ENCODE measurements at regions not wholly inside any gene's neighbourhood (a gene's known extent, or its start where the extent isn't known, plus 50 kb on each side); places are given as distances from the start of the nearest gene placed in this dataset.

GRCh38 chr15:94107652-94108051 lies 123.7 kb upstream of the MCTP2 start:
- ChIA-PET CTCF (interaction anchor here (3.2 kb wide), 1 partner anchor 12 kb away, joined by 22 read pairs; no protein-coding TSS in a partner anchor), POLR2A (no interaction called here)
- no peaks in the 10 kb centered on the region for H4K20me1 ChIP-seq (ENCODE audit: insufficient read depth)
- no peak overlapping the region for H3K4me3 ChIP-seq (ENCODE audit: low read depth in 2 of 2, low read length in 1 of 2)
- no peak for TF ChIP-seq RCOR1 (IDR thresholded peaks at IDR 0.05; ENCODE audit: low read length)
- no peak for TF ChIP-seq FOSL2 (IDR thresholded peaks at IDR 0.05; ENCODE audit: borderline replicate concordance, low read depth)
- TF ChIP-seq TEAD4 (IDR thresholded peaks at IDR 0.05; ENCODE audit: borderline replicate concordance, insufficient read depth) = no peak
- no peak for TF ChIP-seq MXI1 (IDR thresholded peaks at IDR 0.05; ENCODE audit: low read depth, low read length)
- H2AFZ ChIP-seq (ENCODE audit: low read depth) = no peak overlapping the region
- no peak overlapping the region for H3K9ac ChIP-seq
- H3K27me3 ChIP-seq (ENCODE audit: insufficient read depth) = no peaks in the 10 kb centered on the region
- no peaks in the 10 kb centered on the region for H3F3A ChIP-seq (replicated peaks; ENCODE audit: insufficient read depth)
- H3K9me3 ChIP-seq = no peaks in the 10 kb centered on the region
- H3K27ac ChIP-seq (ENCODE audit: low read depth in 2 of 2, low read length in 1 of 2) = no peak overlapping the region
- no peaks in the 10 kb centered on the region for H3K9me2 ChIP-seq
- no peak for DNase-seq
- no peaks in the 10 kb centered on the region for H3K4me1 ChIP-seq (ENCODE audit: control insufficient read depth in 1 of 2, insufficient read depth in 2 of 2, low read depth in 1 of 2, low read length in 1 of 2)
- WGBS (ENCODE audit: low lambda C conversion rate) = no CpG with 5 or more reads among the region's 2 CpGs
- H3K36me3 ChIP-seq (replicated peaks in 1 of 2; ENCODE audit: control insufficient read depth in 1 of 2, insufficient read depth in 2 of 2, low read length in 1 of 2) = no peaks in the 10 kb centered on the region
- H3K79me2 ChIP-seq (ENCODE audit: insufficient read depth) = no peaks in the 10 kb centered on the region
- H3K4me2 ChIP-seq = no peak overlapping the region

- POLR2A ChIA-PET = no interaction called here
- CTCF ChIA-PET = interaction anchor here (1.2 kb wide), 1 partner anchor 14 kb away, joined by 4 read pairs; no protein-coding TSS in a partner anchor
Measured at GRCh38 chr15:94105760-94106159, 125.6 kb upstream of the MCTP2 start.

GRCh38 chr15:94100863-94101262 lies 130.5 kb upstream of the MCTP2 start:
- H3K79me2 ChIP-seq (ENCODE audit: insufficient read depth) = no peaks in the 10 kb centered on the region
- ChIA-PET POLR2A (no interaction called here), CTCF (interaction anchor here (2.0 kb wide), 1 partner anchor 19 kb away, joined by 17 read pairs; no protein-coding TSS in a partner anchor)
- H3K36me3 ChIP-seq (replicated peaks in 1 of 2; ENCODE audit: control insufficient read depth in 1 of 2, insufficient read depth in 2 of 2, low read length in 1 of 2) = no peaks in the 10 kb centered on the region
- H2AFZ ChIP-seq (ENCODE audit: low read depth) = no peak overlapping the region
- no peaks in the 10 kb centered on the region for H3K9me2 ChIP-seq
- no peak for DNase-seq
- H4K20me1 ChIP-seq (ENCODE audit: insufficient read depth) = no peaks in the 10 kb centered on the region
- no peaks in the 10 kb centered on the region for H3K27me3 ChIP-seq (ENCODE audit: insufficient read depth)
- 0 out of 4 replicates have a peak, but pooled peaks cover 0 to 8% of the 10 kb centered on the region in 2 experiments for H3K4me1 ChIP-seq (ENCODE audit: control insufficient read depth in 1 of 2, insufficient read depth in 2 of 2, low read depth in 1 of 2, low read length in 1 of 2)
- WGBS (ENCODE audit: low lambda C conversion rate) = 45% methylated on average over 5 of the region's 5 CpGs
- H3K4me3 ChIP-seq (ENCODE audit: low read depth in 2 of 2, low read length in 1 of 2) = no peak overlapping the region
- H3K4me2 ChIP-seq = no peak overlapping the region
- no peaks in the 10 kb centered on the region for H3F3A ChIP-seq (replicated peaks; ENCODE audit: insufficient read depth)
- no peak overlapping the region for H3K27ac ChIP-seq (ENCODE audit: low read depth in 2 of 2, low read length in 1 of 2)
- no peak for TF ChIP-seq TAF1 (IDR thresholded peaks at IDR 0.05; ENCODE audit: borderline replicate concordance, low read depth, low read length)
- no peaks in the 10 kb centered on the region for H3K9me3 ChIP-seq
- no peak overlapping the region for H3K9ac ChIP-seq

More at GRCh38 chr15:94105760-94106159, 125.6 kb upstream of the MCTP2 start:
- Histone ChIP-seq H3K79me2 (ENCODE audit: insufficient read depth) (no peaks in the 10 kb centered on the region), H3K27me3 (ENCODE audit: insufficient read depth) (no peaks in the 10 kb centered on the region), H3K9ac (no peak overlapping the region), H3K4me3 (ENCODE audit: low read depth in 2 of 2, low read length in 1 of 2) (no peak overlapping the region), H3K27ac (ENCODE audit: low read depth in 2 of 2, low read length in 1 of 2) (no peak overlapping the region), H3K36me3 (replicated peaks in 1 of 2; ENCODE audit: control insufficient read depth in 1 of 2, insufficient read depth in 2 of 2, low read length in 1 of 2) (no peaks in the 10 kb centered on the region), H3K9me2 (no peaks in the 10 kb centered on the region), H3K4me2 (no peak overlapping the region), H3K4me1 (ENCODE audit: control insufficient read depth in 1 of 2, insufficient read depth in 2 of 2, low read depth in 1 of 2, low read length in 1 of 2) (no peaks in the 10 kb centered on the region), H4K20me1 (ENCODE audit: insufficient read depth) (no peaks in the 10 kb centered on the region), H3F3A (replicated peaks; ENCODE audit: insufficient read depth) (no peaks in the 10 kb centered on the region), H2AFZ (ENCODE audit: low read depth) (no peak overlapping the region), H3K9me3 (no peaks in the 10 kb centered on the region)
- DNase-seq = no peak
- 68% methylated on average over 4 of the region's 4 CpGs for WGBS (ENCODE audit: low lambda C conversion rate)
- no peak for TF ChIP-seq RFX5 (IDR thresholded peaks at IDR 0.05; ENCODE audit: low read length)
- no peak for TF ChIP-seq FOXM1 (IDR thresholded peaks at IDR 0.05; ENCODE audit: low read depth)
- TF ChIP-seq MEF2A (IDR thresholded peaks at IDR 0.05; ENCODE audit: borderline replicate concordance, low read depth) = no peak

All from SK-N-SH (cell line).